Peyer's patch (tissue), 4 donors: ENCODE measurements at regions not wholly inside any gene's neighbourhood (a gene's known extent, or its start where the extent isn't known, plus 50 kb on each side); places are given as distances from the start of the nearest gene placed in this dataset.

ENCODE experiments used
- POLR2A ChIP-seq, 2 donors: fragments of 450-650 bp; IDR thresholded peaks; one replicate each; pipeline ENCODE4 v1.5.1; 2017; ENCODE audit warnings: antibody characterized with exemption in 2 of 2, mild to moderate bottlenecking in 2 of 2, moderate library complexity in 2 of 2
- TF ChIP-seq, protein P1 (sequence below), 6 experiments: fragments of 450-650 bp in 4 of 6; fragments of 200-600 bp in 2 of 6; sonication (generic) in 1 of 6; IDR thresholded peaks; one replicate each; pipeline ENCODE4 v1.5.1; 2017 to 2019; ENCODE audit warnings: antibody characterized with exemption in 6 of 6, mild to moderate bottlenecking in 3 of 6, moderate library complexity in 1 of 6

DNA sequence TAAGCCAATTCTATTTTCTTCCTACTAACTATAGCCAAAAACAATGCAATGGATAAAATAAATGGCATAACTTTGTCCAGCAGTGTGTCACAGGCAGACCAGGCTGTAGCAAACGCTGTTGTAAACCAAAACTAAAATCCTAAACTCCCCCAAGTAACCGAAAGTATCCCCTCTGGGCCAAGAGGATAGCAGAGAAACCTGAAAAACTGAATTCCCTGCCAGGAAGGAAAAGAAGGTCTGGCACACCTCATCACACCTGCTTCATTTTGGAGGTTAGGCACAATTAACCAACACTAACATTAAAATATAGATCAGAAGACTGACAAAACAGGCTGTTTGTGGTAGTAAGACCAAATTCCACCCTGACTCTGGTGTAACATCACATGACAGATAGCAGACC is 356.8 kb upstream of the C1orf87 start:
- TF ChIP-seq POLR2A (IDR thresholded peaks at IDR 0.05) = no peak
- TF ChIP-seq, protein P1, sequence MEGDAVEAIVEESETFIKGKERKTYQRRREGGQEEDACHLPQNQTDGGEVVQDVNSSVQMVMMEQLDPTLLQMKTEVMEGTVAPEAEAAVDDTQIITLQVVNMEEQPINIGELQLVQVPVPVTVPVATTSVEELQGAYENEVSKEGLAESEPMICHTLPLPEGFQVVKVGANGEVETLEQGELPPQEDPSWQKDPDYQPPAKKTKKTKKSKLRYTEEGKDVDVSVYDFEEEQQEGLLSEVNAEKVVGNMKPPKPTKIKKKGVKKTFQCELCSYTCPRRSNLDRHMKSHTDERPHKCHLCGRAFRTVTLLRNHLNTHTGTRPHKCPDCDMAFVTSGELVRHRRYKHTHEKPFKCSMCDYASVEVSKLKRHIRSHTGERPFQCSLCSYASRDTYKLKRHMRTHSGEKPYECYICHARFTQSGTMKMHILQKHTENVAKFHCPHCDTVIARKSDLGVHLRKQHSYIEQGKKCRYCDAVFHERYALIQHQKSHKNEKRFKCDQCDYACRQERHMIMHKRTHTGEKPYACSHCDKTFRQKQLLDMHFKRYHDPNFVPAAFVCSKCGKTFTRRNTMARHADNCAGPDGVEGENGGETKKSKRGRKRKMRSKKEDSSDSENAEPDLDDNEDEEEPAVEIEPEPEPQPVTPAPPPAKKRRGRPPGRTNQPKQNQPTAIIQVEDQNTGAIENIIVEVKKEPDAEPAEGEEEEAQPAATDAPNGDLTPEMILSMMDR (IDR thresholded peaks at IDR 0.05) = no peak
